Stomach (tissue), 4 donors: ENCODE measurements at regions not wholly inside any gene's neighbourhood (a gene's known extent, or its start where the extent isn't known, plus 50 kb on each side); places are given as distances from the start of the nearest gene placed in this dataset.

Experiments used
- CTCF ChIP-seq, 7 experiments: fragments of 450-650 bp in 4 of 7; fragments of 200-600 bp in 3 of 7; sonication (generic) in 3 of 7; IDR thresholded peaks; one replicate each; pipeline ENCODE4 v1.5.1; 2016 to 2019; ENCODE audit warnings: antibody characterized with exemption in 7 of 7, control low read depth in 2 of 7, mild to moderate bottlenecking in 1 of 7
- POLR2A ChIP-seq, 4 donors: fragments of 450-650 bp; IDR thresholded peaks; one replicate each; pipeline ENCODE4 v1.6.1; 2016; ENCODE audit warnings: antibody characterized with exemption in 4 of 4, control low read depth in 2 of 4, mild to moderate bottlenecking in 1 of 4, moderate library complexity in 1 of 4
- POLR2AphosphoS5 ChIP-seq, 3 donors: sonication (generic); formaldehyde crosslinking; IDR thresholded peaks; one replicate each; pipeline ENCODE4 v1.6.1; 2016; ENCODE audit warnings: antibody characterized with exemption in 3 of 3

GRCh38 chr7:109284943-109285342 is 715.3 kb downstream of the DNAJB9 start:
- no peak for TF ChIP-seq POLR2A (IDR thresholded peaks at IDR 0.05)
- TF ChIP-seq CTCF (IDR thresholded peaks at IDR 0.05) = no peak
- no peak for TF ChIP-seq POLR2AphosphoS5 (IDR thresholded peaks at IDR 0.05)
